GM21515 (cell line): ENCODE measurements at regions not wholly inside any gene's neighbourhood (a gene's known extent, or its start where the extent isn't known, plus 50 kb on each side); places are given as distances from the start of the nearest gene placed in this dataset.

Source experiments
- ATAC-seq: cut with Tn5 transposase; IDR thresholded peaks from one replicate; pipeline ENCODE4 v1.9.1; 2021; ENCODE audit not compliant: unreplicated experiment

DNA sequence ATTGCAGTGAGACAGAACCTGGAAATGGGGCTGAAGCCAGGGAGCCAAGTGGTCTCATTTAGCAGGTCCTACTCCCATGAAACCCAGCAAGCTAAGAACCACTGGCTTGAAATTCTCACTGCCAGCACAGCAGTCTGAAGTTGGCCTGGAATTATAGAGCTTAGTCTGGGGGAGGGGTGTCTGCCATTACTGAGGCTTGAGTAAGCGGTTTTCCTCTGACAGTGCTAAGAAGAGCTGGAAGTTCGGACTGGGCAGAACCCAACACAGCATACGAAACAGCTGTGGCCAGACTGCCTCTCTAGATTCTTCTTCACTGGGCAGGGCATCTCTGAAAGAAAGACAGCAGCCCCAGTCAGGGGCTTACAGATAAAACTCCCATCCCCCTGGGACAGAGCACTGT is 305.7 kb upstream of the SETBP1 start:
- no peak for ATAC-seq

GRCh38 chr18:44386401-44386800 is 294.3 kb upstream of the SETBP1 start:
- ATAC-seq = no peak

- ATAC-seq = no peak
These were observed 292.4 kb upstream of the SETBP1 start for GRCh38 chr18:44388329-44388728.

- ATAC-seq = no peak
These were observed 287.8 kb upstream of the SETBP1 start for GRCh38 chr18:44392933-44393332.

GRCh38 chr18:44393406-44393805 is 287.3 kb upstream of the SETBP1 start:
- ATAC-seq = no peak

GRCh38 chr18:44396550-44396949 is 284.1 kb upstream of the SETBP1 start:
- ATAC-seq = no peak

- ATAC-seq = no peak
These were observed 271.6 kb upstream of the SETBP1 start for GRCh38 chr18:44409071-44409470.

DNA sequence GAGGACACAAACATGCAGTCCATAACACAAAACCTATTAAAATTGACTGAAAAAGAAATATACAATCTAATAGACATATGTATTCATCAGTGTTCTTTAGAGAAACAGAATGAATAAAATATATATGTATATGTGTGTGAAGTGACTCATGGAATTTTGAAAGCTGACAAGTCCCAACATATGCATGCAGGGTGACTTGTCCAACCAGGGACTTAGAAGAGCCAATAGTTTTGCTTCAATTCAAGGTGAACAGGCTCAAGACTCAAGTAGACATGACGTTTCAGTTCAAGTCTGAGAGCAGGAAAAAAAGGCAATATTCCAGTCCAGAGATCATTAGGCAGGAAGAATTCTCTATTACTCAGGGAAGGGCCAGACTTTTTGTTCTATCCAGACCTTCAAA is 271.2 kb upstream of the SETBP1 start:
- ATAC-seq = no peak

DNA sequence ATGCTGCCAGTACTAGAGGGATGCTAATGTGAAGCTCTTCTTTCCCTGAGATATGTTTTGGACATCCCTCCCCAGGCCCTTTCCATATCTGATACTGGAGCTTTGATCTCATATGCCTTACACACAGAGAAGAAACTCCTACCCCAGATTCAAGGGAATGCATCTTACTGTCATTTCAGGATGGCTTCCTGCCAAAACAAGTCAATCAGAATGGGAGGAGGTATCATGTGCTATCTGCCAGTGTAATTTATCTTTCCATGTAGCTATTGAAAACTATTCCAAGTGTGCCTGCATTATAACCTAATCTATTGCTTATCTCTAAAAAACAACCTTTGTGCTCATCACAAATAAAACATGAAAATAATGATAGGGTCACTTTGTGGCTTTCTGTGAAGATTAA is 269.9 kb upstream of the SETBP1 start:
- no peak for ATAC-seq

DNA sequence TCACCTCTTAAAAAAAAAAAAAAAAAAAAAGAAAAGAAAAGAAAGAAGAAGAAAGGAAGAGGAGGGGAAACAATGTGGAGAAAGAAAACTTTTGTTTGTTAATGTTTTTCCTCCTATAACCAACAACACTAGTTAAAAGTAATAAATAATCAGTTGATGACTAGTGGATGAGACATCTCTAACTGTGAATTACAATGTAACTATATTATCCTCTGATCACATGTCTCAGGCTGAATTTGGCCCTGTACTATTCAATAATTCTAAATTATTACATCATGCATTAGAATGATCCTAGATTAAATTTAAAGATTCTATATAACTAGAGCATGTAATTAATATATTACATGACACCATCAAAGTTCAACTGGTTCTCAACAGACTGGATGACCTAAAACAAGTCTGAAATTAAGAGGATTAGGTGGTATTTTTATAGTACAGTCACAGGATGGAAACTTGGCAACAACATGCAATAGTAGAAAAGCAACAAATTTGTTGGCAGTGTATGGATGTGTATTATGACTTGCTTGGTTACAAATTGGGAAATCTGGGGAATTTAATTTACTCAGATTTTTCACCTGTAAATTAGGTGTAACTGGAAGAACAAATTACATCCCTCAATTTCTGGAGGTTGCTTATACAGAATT is 269.3 kb upstream of the SETBP1 start:
- no peak for ATAC-seq

- ATAC-seq = no peak
These were observed 268.7 kb upstream of the SETBP1 start for GRCh38 chr18:44411976-44412375.

DNA sequence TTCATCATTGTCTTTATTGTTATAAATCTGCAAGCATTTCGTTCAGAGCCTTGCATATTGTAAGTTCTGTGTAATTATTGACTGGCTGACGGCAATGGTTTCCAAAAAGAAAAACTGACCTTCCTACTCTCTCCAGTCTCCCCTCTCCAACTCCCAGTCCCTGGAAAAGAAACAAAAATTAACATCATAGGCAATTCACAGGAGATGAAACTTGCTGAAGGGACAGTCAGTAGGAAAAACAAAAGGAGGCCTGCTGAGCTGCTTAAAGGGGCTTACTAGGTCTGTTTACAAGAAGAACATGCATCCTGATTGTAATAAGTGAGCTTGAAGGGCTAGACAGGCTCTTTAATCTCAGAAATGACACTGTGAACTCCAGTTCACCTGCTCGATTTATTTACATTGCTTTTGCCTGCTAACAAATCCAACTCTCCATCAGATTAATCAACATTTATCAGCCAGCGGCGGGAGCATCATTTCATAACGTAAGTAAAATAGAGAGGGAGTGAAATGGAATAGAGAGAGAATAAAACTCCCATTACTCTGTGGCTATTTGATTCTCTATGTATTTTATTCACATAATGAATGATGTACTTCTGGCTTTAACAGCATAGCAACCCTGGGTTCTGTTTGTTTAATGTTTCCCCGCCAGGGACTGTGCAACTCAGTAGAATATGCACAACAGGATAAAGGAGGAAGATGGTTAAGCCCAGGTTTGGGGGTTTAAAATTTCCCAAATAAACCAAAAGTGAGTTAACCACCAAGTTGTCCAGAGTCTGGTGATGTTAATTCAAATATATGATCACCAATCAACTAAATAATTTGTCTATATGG is 256.7 kb upstream of the SETBP1 start:
- no peak for ATAC-seq

GRCh38 chr18:44424645-44425035 is 256.0 kb upstream of the SETBP1 start:
- no peak for ATAC-seq

GRCh38 chr18:44425161-44425560 is 255.5 kb upstream of the SETBP1 start:
- ATAC-seq = no peak

DNA sequence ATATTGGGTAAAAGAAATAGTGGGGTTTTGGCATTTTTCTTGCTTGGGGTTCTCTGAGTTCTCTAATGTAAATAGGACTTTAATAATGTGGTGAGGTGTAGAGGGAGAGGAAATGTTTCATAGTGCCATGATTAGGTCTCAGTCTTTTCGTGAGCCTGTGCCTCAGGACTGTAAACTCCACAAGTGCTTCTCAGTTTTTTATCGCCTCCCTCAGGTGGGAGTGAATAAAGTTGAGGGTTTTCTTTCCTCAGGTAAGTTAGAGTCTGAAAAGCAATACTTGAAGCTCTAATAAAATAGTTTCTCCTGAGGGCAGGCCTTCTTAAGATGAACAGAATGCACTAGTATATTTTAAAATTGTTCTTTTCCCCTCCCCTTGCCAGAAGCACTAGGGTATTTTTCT is 243.1 kb upstream of the SETBP1 start:
- ATAC-seq = no peak

DNA sequence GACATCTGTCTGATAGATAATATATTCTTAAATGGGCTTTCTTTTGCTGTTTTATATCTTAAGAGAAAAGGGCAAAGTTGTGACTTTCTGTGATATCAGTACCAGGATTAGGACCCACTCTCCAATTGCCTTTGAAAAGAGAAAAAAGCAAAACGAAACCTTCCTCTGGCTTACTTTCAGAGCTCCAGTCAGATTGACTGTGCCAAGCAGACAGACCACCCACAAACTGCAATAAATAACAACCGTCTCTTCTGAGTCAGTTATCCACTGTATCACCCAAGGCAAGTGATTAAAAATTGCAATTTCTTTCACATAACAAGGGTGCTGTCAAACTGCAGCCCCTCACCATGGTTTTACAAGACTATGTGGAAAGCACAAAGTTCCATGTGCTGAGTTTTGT is 230.5 kb upstream of the SETBP1 start:
- no peak for ATAC-seq

GRCh38 chr18:44452346-44452745 is 228.3 kb upstream of the SETBP1 start:
- ATAC-seq = no peak

- ATAC-seq = no peak
These were observed 227.2 kb upstream of the SETBP1 start for GRCh38 chr18:44453505-44453904.

GRCh38 chr18:44458777-44459176 is 221.9 kb upstream of the SETBP1 start:
- ATAC-seq = no peak

- no peak for ATAC-seq
These were observed 216.1 kb upstream of the SETBP1 start for GRCh38 chr18:44464398-44465180.

DNA sequence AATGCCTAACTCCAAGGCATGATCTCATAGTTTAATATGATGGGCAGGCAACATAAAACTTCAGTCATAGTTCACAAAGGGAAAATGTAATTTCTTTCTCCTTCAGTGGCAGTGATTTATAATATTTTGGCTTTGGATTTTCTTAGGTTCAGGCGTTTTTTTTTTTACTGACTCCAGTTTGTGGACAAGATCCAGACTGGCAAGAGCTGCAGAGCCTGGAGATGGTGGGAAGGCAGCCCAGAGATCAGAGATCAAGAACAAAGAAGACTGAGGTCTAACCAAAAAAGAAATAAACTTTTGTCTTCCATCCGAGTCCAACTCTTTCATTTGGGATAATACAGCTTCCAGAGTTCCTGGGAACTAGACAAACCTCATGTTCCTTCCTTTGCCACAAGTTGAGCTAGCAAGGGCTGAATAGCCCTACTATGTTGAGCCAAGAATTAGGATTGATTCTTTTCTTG is 215.3 kb upstream of the SETBP1 start:
- ATAC-seq = no peak

DNA sequence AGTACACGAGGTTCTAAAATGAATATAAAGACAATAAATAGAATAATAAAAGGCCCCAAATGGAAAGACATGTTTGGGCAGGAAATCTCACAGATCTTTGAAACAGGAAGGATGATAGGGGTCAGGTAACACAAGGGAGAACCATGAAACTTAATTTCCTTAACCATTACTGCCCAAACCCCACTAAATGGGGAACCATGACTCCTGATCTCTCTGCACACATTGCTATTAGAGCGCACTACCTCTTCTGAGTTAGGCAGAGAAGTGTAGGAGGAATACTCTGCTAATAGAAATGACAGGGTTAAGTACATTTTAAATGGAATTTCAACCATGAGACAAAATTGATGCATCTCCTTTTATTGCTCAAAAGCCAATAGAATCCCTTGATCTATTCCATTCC is 213.7 kb upstream of the SETBP1 start:
- ATAC-seq = no peak
